C4-2B (cell line): ENCODE measurements at regions not wholly inside any gene's neighbourhood (a gene's known extent, or its start where the extent isn't known, plus 50 kb on each side); places are given as distances from the start of the nearest gene placed in this dataset.

ENCODE experiments used
- ZFX ChIP-seq: fragments of 450-650 bp; IDR thresholded peaks from 2 replicates; pipeline ENCODE4 v1.6.1; 2017
- TF ChIP-seq, protein P1 (sequence below): fragments of 450-650 bp; conservative IDR thresholded peaks from 2 replicates; pipeline ENCODE4 v1.5.1; 2017; ENCODE audit warnings: mild to moderate bottlenecking

DNA sequence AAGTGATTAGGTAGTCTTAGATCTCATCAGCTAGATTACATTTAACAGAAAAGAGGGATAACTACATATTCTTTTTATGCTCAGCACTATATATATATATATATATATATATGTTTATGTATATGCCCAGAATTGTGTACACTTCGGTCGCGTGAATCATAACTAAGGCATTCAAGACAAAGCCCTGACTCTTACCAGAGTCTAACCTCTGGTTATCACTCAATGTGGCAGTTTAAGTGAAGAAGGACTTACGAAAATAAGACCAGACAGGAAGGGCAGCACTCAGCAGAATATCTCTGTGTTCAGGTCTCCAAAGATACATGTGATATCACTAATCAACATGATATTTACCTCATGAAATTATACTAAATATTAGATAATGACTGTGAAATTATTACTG, 1326.7 kb downstream of the MRPL39 start:
- TF ChIP-seq, protein P1, sequence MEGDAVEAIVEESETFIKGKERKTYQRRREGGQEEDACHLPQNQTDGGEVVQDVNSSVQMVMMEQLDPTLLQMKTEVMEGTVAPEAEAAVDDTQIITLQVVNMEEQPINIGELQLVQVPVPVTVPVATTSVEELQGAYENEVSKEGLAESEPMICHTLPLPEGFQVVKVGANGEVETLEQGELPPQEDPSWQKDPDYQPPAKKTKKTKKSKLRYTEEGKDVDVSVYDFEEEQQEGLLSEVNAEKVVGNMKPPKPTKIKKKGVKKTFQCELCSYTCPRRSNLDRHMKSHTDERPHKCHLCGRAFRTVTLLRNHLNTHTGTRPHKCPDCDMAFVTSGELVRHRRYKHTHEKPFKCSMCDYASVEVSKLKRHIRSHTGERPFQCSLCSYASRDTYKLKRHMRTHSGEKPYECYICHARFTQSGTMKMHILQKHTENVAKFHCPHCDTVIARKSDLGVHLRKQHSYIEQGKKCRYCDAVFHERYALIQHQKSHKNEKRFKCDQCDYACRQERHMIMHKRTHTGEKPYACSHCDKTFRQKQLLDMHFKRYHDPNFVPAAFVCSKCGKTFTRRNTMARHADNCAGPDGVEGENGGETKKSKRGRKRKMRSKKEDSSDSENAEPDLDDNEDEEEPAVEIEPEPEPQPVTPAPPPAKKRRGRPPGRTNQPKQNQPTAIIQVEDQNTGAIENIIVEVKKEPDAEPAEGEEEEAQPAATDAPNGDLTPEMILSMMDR: no peak
- no peak for TF ChIP-seq ZFX
